Thymus (tissue), 11 donors: ENCODE measurements at regions not wholly inside any gene's neighbourhood (a gene's known extent, or its start where the extent isn't known, plus 50 kb on each side); places are given as distances from the start of the nearest gene placed in this dataset.

Experiments
- DNase-seq, 9 donors: peaks; one replicate each; pipeline ENCODE4 v3.0.0-alpha.2; 2013; ENCODE audit warnings: low spot score in 9 of 9, low read depth in 6 of 9, missing footprints in 1 of 9
- H3K27ac ChIP-seq, 2 donors: one replicate each; pipeline ENCODE4 v1.5.1; 2013; ENCODE audit warnings: control low read depth in 1 of 2, low read depth in 1 of 2, low read length in 1 of 2, mild to moderate bottlenecking in 1 of 2, moderate library complexity in 1 of 2
- H3K27me3 ChIP-seq, 2 donors: one replicate each; pipeline ENCODE4 v1.5.1; 2013; ENCODE audit warnings: low read length in 1 of 2; ENCODE audit not compliant: control insufficient read depth in 2 of 2, insufficient read depth in 1 of 2
- H3K36me3 ChIP-seq, 2 donors: one replicate each; pipeline ENCODE4 v1.5.1; 2013; ENCODE audit warnings: low read length in 1 of 2, mild to moderate bottlenecking in 1 of 2, moderate library complexity in 1 of 2; ENCODE audit not compliant: control insufficient read depth in 2 of 2, insufficient read depth in 2 of 2
- H3K4me1 ChIP-seq, 2 donors: one replicate each; pipeline ENCODE4 v1.5.1; 2013; ENCODE audit warnings: low read length in 2 of 2; ENCODE audit not compliant: control insufficient read depth in 2 of 2, insufficient read depth in 2 of 2
- H3K4me3 ChIP-seq, 2 donors: one replicate each; pipeline ENCODE4 v1.5.1; 2013; ENCODE audit warnings: low read length in 2 of 2, control low read depth in 1 of 2, mild to moderate bottlenecking in 1 of 2
- H3K9me3 ChIP-seq, 2 donors: one replicate each; pipeline ENCODE4 v1.5.1; 2013; ENCODE audit warnings: low read length in 1 of 2, mild to moderate bottlenecking in 1 of 2; ENCODE audit not compliant: control insufficient read depth in 2 of 2, insufficient read depth in 1 of 2
- WGBS: extraction: QIAGEN DNeasy Blood & Tissue Kit; methylation state at CpG from one replicate; pipeline ENCODE4 v1.1.7; 2013; 5-methylcytosine and 5-hydroxymethylcytosine counted together
- donor health status: healthy.

- DNase-seq, result no peak
- Histone ChIP-seq H3K4me1 (no peaks in the 10 kb centered on the region), H3K4me3 (no peak overlapping the region), H3K9me3 (no peaks in the 10 kb centered on the region), H3K27me3 (no peaks in the 10 kb centered on the region), H3K27ac (no peak overlapping the region), H3K36me3 (no peaks in the 10 kb centered on the region)
- WGBS, result 95% methylated on average over 3 of the region's 3 CpGs
These were observed 707.0 kb upstream of the RBFOX1 start for GRCh38 chr16:6625606-6626005.

- H3K36me3 ChIP-seq, result no peaks in the 10 kb centered on the region
- H3K27me3 ChIP-seq, result no peaks in the 10 kb centered on the region
- H3K9me3 ChIP-seq, result no peaks in the 10 kb centered on the region
- H3K4me1 ChIP-seq, result no peaks in the 10 kb centered on the region
- 77% methylated on average over 5 of the region's 5 CpGs for WGBS
- H3K4me3 ChIP-seq, result no peak overlapping the region
- no peak for DNase-seq
- no peak overlapping the region for H3K27ac ChIP-seq
These were observed 713.8 kb upstream of the RBFOX1 start for GRCh38 chr16:6618874-6619273.

- no peak for DNase-seq
- WGBS, result 90% methylated on average over 6 of the region's 6 CpGs
- no peaks in the 10 kb centered on the region for H3K4me1 ChIP-seq
- no peak overlapping the region for H3K4me3 ChIP-seq
- H3K36me3 ChIP-seq, result no peaks in the 10 kb centered on the region
- no peak overlapping the region for H3K27ac ChIP-seq
- no peaks in the 10 kb centered on the region for H3K9me3 ChIP-seq
- H3K27me3 ChIP-seq, result no peaks in the 10 kb centered on the region
These were observed 715.9 kb upstream of the RBFOX1 start for GRCh38 chr16:6616746-6617145.

DNA sequence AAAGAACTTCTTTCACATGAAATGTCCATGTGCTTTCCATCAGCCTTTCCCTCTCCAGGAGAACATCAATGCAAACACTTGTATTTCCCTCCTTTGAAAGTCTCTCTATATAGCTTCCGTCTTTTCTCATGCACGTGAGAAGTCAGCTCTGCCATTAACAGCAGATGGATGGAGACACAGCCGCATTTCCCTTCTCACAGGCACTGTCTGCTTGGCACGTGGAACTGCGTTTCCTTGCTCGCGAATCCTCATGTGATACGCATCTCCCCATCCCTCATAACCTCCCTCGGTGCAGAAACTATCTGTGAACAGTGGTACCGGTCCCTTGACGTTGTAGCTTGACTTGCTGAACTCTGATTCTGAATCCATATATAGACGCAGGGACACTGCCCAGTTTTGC lies 717.0 kb upstream of the RBFOX1 start:
- H3K27me3 ChIP-seq, result no peaks in the 10 kb centered on the region
- no peaks in the 10 kb centered on the region for H3K4me1 ChIP-seq
- no peaks in the 10 kb centered on the region for H3K9me3 ChIP-seq
- DNase-seq, result no peak
- no peak overlapping the region for H3K4me3 ChIP-seq
- no peaks in the 10 kb centered on the region for H3K36me3 ChIP-seq
- H3K27ac ChIP-seq, result no peak overlapping the region
- WGBS, result 85% methylated on average over 12 of the region's 12 CpGs

- H3K4me1 ChIP-seq, result no peaks in the 10 kb centered on the region
- H3K27me3 ChIP-seq, result no peaks in the 10 kb centered on the region
- H3K9me3 ChIP-seq, result no peaks in the 10 kb centered on the region
- WGBS, result 58% methylated on average over 7 of the region's 7 CpGs
- H3K4me3 ChIP-seq, result no peak overlapping the region
- no peak overlapping the region for H3K27ac ChIP-seq
- no peaks in the 10 kb centered on the region for H3K36me3 ChIP-seq
- no peak for DNase-seq
These were observed 721.1 kb upstream of the RBFOX1 start for GRCh38 chr16:6611535-6611934.

DNA sequence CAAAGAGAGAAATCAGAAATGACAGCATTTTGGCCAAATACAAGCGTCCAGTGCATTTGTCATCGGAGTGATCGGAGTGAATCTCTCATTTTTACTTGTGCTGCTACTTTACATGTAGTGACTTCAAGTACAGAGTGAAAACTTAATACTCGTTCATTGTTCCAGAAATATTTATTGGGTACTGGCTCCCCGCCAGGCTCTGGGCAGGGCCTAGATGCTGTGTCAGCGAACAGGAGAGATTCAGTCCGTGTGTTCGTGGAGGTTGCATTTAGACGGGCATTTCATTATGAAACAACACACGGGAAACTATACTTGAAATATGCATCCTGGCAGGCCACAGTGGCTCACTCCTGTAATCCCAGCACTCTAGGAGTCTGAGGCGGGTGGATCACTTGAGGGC lies 727.2 kb upstream of the RBFOX1 start:
- no peak for DNase-seq
- Histone ChIP-seq H3K36me3 (no peaks in the 10 kb centered on the region), H3K4me1 (no peaks in the 10 kb centered on the region), H3K9me3 (no peaks in the 10 kb centered on the region), H3K27me3 (no peaks in the 10 kb centered on the region), H3K27ac (no peak overlapping the region), H3K4me3 (no peak overlapping the region)
- 91% methylated on average over 11 of the region's 11 CpGs for WGBS

DNA sequence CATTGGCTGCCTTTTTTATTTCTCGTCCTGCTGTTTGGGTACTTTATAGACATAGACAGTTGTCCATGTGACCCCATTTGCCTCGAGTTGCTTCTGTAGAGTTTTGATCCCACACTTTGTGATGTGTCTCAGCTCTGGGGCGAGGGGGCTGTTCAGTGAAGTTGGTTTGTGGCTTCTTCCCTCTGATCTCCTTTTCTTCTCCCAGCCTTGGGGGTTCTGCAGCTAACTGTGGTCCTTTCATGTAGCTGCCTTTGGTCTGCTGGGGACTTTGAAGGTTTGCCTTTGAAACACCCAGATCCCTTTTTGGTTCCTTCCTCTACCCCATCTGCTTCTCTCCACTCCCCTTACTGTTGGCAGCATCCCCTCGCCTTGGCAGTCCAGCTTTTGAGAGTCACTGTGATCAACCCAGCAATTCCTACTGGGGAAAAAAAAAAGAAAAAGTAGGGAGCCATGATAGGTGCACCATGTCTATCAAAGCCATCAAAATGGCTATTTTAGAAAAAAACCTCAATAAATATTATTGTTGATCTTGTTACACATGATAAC lies 728.8 kb upstream of the RBFOX1 start:
- H3K36me3 ChIP-seq, result no peaks in the 10 kb centered on the region
- H3K9me3 ChIP-seq, result no peaks in the 10 kb centered on the region
- H3K27ac ChIP-seq, result no peak overlapping the region
- H3K4me1 ChIP-seq, result no peaks in the 10 kb centered on the region
- H3K4me3 ChIP-seq, result no peak overlapping the region
- 30% methylated on average over 4 of the region's 4 CpGs for WGBS
- H3K27me3 ChIP-seq, result no peaks in the 10 kb centered on the region
- no peak for DNase-seq

DNA sequence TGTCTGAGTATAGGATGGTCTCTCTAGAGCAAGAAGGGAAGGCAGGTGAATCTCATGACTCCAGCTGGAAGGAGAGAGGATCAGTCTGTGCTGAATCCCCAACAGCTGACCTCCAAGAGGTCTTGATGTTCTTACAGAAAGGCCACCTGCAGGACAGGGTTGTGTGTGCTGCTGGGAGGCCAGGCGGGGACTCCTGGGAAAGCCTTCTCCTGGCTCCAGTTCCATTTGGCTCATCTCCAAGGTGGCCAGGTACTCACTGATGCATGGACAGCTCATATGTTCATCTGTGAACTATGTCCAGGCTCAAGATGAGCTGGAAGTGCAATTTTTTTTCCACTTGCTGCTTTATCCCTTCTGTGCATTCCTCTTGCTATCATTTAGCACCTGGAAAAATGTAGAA lies 730.2 kb upstream of the RBFOX1 start:
- Histone ChIP-seq H3K9me3 (no peaks in the 10 kb centered on the region), H3K4me1 (no peaks in the 10 kb centered on the region), H3K27me3 (no peaks in the 10 kb centered on the region), H3K27ac (no peak overlapping the region), H3K36me3 (no peaks in the 10 kb centered on the region), H3K4me3 (no peak overlapping the region)
- WGBS, result 82% methylated on average over 1 of the region's 1 CpG
- no peak for DNase-seq

- Histone ChIP-seq H3K36me3 (no peaks in the 10 kb centered on the region), H3K27ac (no peak overlapping the region), H3K9me3 (no peaks in the 10 kb centered on the region), H3K27me3 (no peaks in the 10 kb centered on the region), H3K4me3 (no peak overlapping the region), H3K4me1 (no peaks in the 10 kb centered on the region)
- DNase-seq, result no peak
- WGBS, result 61% methylated on average over 6 of the region's 6 CpGs
These were observed 732.5 kb upstream of the RBFOX1 start for GRCh38 chr16:6600167-6600566.

DNA sequence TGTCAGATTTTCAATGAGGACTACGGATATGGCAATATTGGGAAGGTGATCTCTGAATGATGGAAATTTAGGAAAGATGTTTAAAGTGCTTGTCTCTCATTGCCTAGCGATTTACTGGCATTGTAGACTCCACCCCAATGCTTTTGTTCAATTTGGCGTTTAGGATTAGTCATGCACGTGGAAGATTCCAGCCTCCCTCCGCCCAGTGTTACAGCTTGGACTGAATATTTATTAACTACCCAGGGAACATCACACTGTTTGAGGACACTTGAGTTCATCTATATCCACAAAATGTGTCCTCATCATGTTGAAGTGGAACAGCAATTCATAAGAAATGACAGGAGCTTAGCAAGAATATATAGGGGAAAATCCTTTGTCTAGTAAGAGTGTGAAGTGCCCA lies 738.8 kb upstream of the RBFOX1 start:
- Histone ChIP-seq H3K36me3 (no peaks in the 10 kb centered on the region), H3K4me1 (no peaks in the 10 kb centered on the region), H3K9me3 (no peaks in the 10 kb centered on the region), H3K27ac (no peak overlapping the region), H3K27me3 (no peaks in the 10 kb centered on the region), H3K4me3 (no peak overlapping the region)
- DNase-seq, result no peak
- 87% methylated on average over 5 of the region's 5 CpGs for WGBS
